HG03095 (cell line): ENCODE measurements at regions not wholly inside any gene's neighbourhood (a gene's known extent, or its start where the extent isn't known, plus 50 kb on each side); places are given as distances from the start of the nearest gene placed in this dataset.
"Not testable (repeated sequence)": the region's sequence is repeated elsewhere in the genome, so short reads cannot be mapped to it uniquely, and the experiment has no call there.

Experiments used
- ATAC-seq: cut with Tn5 transposase; IDR thresholded peaks from one replicate; pipeline ENCODE4 v1.9.1; 2021; ENCODE audit warnings: moderate library complexity; ENCODE audit not compliant: unreplicated experiment

GRCh38 chr17:30590081-30590733 is 113.0 kb downstream of the GOSR1 start:
- no peak for ATAC-seq

GRCh38 chr17:30589431-30589830 is 112.2 kb downstream of the GOSR1 start:
- no peak for ATAC-seq

GRCh38 chr17:30588798-30589247 is 111.6 kb downstream of the GOSR1 start:
- ATAC-seq: no peak

- no peak for ATAC-seq
Measured at GRCh38 chr17:30586818-30587595, 109.8 kb downstream of the GOSR1 start.

GRCh38 chr17:30584810-30585209 is 107.6 kb downstream of the GOSR1 start:
- no peak for ATAC-seq

GRCh38 chr17:30580916-30581315 is 103.7 kb downstream of the GOSR1 start:
- ATAC-seq: no peak

GRCh38 chr17:30579610-30580315 is 102.6 kb downstream of the GOSR1 start:
- no peak for ATAC-seq

- not testable (repeated sequence) for ATAC-seq
Measured at GRCh38 chr17:30578015-30578717, 101.0 kb downstream of the GOSR1 start.
